ENCODE measurements at regions not wholly inside any gene's neighbourhood (a gene's known extent, or its start where the extent isn't known, plus 50 kb on each side); places are given as distances from the start of the nearest gene placed in this dataset.

GRCh38 chr1:198054510-198054909 is 102.3 kb upstream of the NEK7 start:
- DNase-seq (ENCODE audit: low read depth): no peak
- TF ChIP-seq, protein P1, sequence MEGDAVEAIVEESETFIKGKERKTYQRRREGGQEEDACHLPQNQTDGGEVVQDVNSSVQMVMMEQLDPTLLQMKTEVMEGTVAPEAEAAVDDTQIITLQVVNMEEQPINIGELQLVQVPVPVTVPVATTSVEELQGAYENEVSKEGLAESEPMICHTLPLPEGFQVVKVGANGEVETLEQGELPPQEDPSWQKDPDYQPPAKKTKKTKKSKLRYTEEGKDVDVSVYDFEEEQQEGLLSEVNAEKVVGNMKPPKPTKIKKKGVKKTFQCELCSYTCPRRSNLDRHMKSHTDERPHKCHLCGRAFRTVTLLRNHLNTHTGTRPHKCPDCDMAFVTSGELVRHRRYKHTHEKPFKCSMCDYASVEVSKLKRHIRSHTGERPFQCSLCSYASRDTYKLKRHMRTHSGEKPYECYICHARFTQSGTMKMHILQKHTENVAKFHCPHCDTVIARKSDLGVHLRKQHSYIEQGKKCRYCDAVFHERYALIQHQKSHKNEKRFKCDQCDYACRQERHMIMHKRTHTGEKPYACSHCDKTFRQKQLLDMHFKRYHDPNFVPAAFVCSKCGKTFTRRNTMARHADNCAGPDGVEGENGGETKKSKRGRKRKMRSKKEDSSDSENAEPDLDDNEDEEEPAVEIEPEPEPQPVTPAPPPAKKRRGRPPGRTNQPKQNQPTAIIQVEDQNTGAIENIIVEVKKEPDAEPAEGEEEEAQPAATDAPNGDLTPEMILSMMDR (IDR thresholded peaks at IDR 0.05; ENCODE audit: control insufficient read depth, insufficient read depth, low read depth, low read length, missing control alignments): no peak
- no peak overlapping the region for H3K4me3 ChIP-seq (ENCODE audit: control insufficient read depth, low read depth, low read length)

- no peak for DNase-seq (ENCODE audit: low read depth)
- TF ChIP-seq, protein P1 (IDR thresholded peaks at IDR 0.05; ENCODE audit: control insufficient read depth, insufficient read depth, low read depth, low read length, missing control alignments): peak; percentile 28
- H3K4me3 ChIP-seq (ENCODE audit: control insufficient read depth, low read depth, low read length): no peak overlapping the region
These were observed 100.5 kb upstream of the NEK7 start for GRCh38 chr1:198056255-198056654.

GRCh38 chr1:198064181-198064580 is 92.6 kb upstream of the NEK7 start:
- no peak overlapping the region for H3K4me3 ChIP-seq (ENCODE audit: control insufficient read depth, low read depth, low read length)
- DNase-seq (ENCODE audit: low read depth): peak; percentile 11
- TF ChIP-seq, protein P1 (IDR thresholded peaks at IDR 0.05; ENCODE audit: control insufficient read depth, insufficient read depth, low read depth, low read length, missing control alignments): no peak

GRCh38 chr1:198068285-198068684 is 88.5 kb upstream of the NEK7 start:
- H3K4me3 ChIP-seq (ENCODE audit: control insufficient read depth, low read depth, low read length): no peak overlapping the region
- TF ChIP-seq, protein P1 (IDR thresholded peaks at IDR 0.05; ENCODE audit: control insufficient read depth, insufficient read depth, low read depth, low read length, missing control alignments): no peak
- DNase-seq (ENCODE audit: low read depth): no peak

DNA sequence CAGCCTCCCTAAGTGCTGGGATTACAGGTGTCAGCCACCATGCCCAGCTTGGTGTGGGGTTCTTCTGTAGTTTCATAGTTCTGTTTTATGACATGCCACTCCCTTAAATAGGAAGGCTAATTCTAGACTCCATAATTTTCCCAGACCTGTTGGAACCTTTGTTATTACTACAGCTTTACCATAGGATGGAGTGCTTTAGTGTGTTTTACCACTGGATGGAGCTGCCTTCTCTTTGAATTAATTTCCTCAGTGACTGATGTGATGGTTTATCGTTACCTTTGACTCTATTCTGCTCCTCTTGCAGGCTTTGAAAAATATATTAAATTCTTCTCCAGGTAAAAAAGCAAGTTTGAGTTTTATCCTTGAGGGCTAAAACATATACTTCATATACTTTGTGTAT is 84.6 kb upstream of the NEK7 start:
- H3K4me3 ChIP-seq (ENCODE audit: control insufficient read depth, low read depth, low read length): no peak overlapping the region
- TF ChIP-seq, protein P1 (IDR thresholded peaks at IDR 0.05; ENCODE audit: control insufficient read depth, insufficient read depth, low read depth, low read length, missing control alignments): peak; percentile 48
- no peak for DNase-seq (ENCODE audit: low read depth)

- no peak overlapping the region for H3K4me3 ChIP-seq (ENCODE audit: control insufficient read depth, low read depth, low read length)
- TF ChIP-seq, protein P1 (IDR thresholded peaks at IDR 0.05; ENCODE audit: control insufficient read depth, insufficient read depth, low read depth, low read length, missing control alignments): no peak
- DNase-seq (ENCODE audit: low read depth): no peak
These were observed 81.5 kb upstream of the NEK7 start for GRCh38 chr1:198075296-198075695.

- TF ChIP-seq, protein P1 (IDR thresholded peaks at IDR 0.05; ENCODE audit: control insufficient read depth, insufficient read depth, low read depth, low read length, missing control alignments): no peak
- DNase-seq (ENCODE audit: low read depth): no peak
- no peak overlapping the region for H3K4me3 ChIP-seq (ENCODE audit: control insufficient read depth, low read depth, low read length)
These were observed 77.3 kb upstream of the NEK7 start for GRCh38 chr1:198079432-198079951.
